Left colon (tissue), 2 donors: ENCODE measurements at regions not wholly inside any gene's neighbourhood (a gene's known extent, or its start where the extent isn't known, plus 50 kb on each side); places are given as distances from the start of the nearest gene placed in this dataset.

Experiments
- ATAC-seq: fragments of 200-7000 bp; cut with Tn5 transposase; one replicate; pipeline ENCODE4 v1.9.1; 2020; ENCODE audit warnings: mild to moderate bottlenecking, moderate library complexity
- DNase-seq, 2 donors: peaks; one replicate each; pipeline ENCODE4 v3.0.0-alpha.2; 2020
- intact Hi-C, 2 donors: fragments of 100-400 bp; cut with DNase I in 1 of 2; cut with micrococcal nuclease in 1 of 2; formaldehyde crosslinking; loops; one replicate each; pipeline versions ENCODE4 v1.11.2 to v1.14.0; 2022; cut with DNase I, micrococcal nuclease
- donor health status: DM: no; HTN: no; CAD: no.
- donor health status: DM: yes; HTN: yes; CAD: no.

- ATAC-seq, result no peak
- DNase-seq, result no peak
- intact Hi-C loops, result no loop called here
These were observed 66.7 kb upstream of the EZH2 start for GRCh38 chr7:148950806-148951205.

GRCh38 chr7:148944935-148945934 is 61.1 kb upstream of the EZH2 start:
- intact Hi-C loops, result no loop called here
- no peak for ATAC-seq
- DNase-seq, result no peak

- peak; percentile 78 for ATAC-seq
- intact Hi-C loops, result no loop called here
- peak; percentile 70 to 72 for DNase-seq
These were observed 57.6 kb upstream of the EZH2 start for GRCh38 chr7:148941598-148942275.

- DNase-seq (peak; percentile 78 to 82), ATAC-seq (peak; percentile 90)
- intact Hi-C loops, result no loop called here
These were observed 56.9 kb upstream of the EZH2 start for GRCh38 chr7:148940702-148941597.

GRCh38 chr7:148939128-148939755 is 55.2 kb upstream of the EZH2 start:
- DNase-seq, result no peak
- intact Hi-C loops, result no loop called here
- ATAC-seq, result no peak

- DNase-seq (no peak), ATAC-seq (no peak)
- intact Hi-C loops, result no loop called here
These were observed 51.4 kb upstream of the EZH2 start for GRCh38 chr7:148935451-148935850.
